CD14-positive monocyte (primary cell): ENCODE measurements at regions not wholly inside any gene's neighbourhood (a gene's known extent, or its start where the extent isn't known, plus 50 kb on each side); places are given as distances from the start of the nearest gene placed in this dataset.

Experiments
- DNase-seq, 3 donors: peaks; one replicate each; pipeline ENCODE4 v3.0.0-alpha.2; 2011 to 2022
- H2AFZ ChIP-seq: 2 replicates; pipeline ENCODE4 v1.6.0; 2012; ENCODE audit warnings: mild to moderate bottlenecking, low read depth, low read length, inconsistent platforms; ENCODE audit not compliant: insufficient read depth, poor library complexity, severe bottlenecking
- H3K27ac ChIP-seq, 2 donors: 1 replicate in 1 of 2; 2 replicates in 1 of 2; pipeline ENCODE4 v1.5.1; 2012 to 2013; ENCODE audit warnings: low read length in 2 of 2, control low read depth in 1 of 2, inconsistent platforms in 1 of 2, low read depth in 1 of 2, mild to moderate bottlenecking in 1 of 2
- H3K27me3 ChIP-seq, 2 donors: one replicate each; pipeline versions ENCODE4 v1.6.0 to v1.6.1; 2011 to 2013; ENCODE audit warnings: low read length in 2 of 2; ENCODE audit not compliant: control insufficient read depth in 2 of 2, insufficient read depth in 2 of 2
- H3K36me3 ChIP-seq, 2 donors: replicated peaks in 1 of 2; 1 replicate in 1 of 2; 2 replicates in 1 of 2; pipeline versions ENCODE4 v1.5.1 to v1.6.1; 2012 to 2013; ENCODE audit warnings: low read length in 2 of 2, control low read depth in 1 of 2, inconsistent platforms in 1 of 2, mild to moderate bottlenecking in 1 of 2; ENCODE audit not compliant: insufficient read depth in 2 of 2, control insufficient read depth in 1 of 2
- H3K4me1 ChIP-seq, 2 donors: 1 replicate in 1 of 2; 2 replicates in 1 of 2; pipeline versions ENCODE4 v1.5.1 to v1.6.1; 2012 to 2013; ENCODE audit warnings: low read length in 2 of 2, control low read depth in 1 of 2, inconsistent platforms in 1 of 2, mild to moderate bottlenecking in 1 of 2, moderate library complexity in 1 of 2; ENCODE audit not compliant: insufficient read depth in 2 of 2, control insufficient read depth in 1 of 2
- H3K4me2 ChIP-seq: replicated peaks from 2 replicates; pipeline ENCODE3; 2012; ENCODE audit warnings: low read length, moderate library complexity, mild to moderate bottlenecking; ENCODE audit not compliant: poor library complexity, severe bottlenecking; ENCODE audit errors: extremely low read depth
- H3K4me3 ChIP-seq, 3 experiments: fragments of 200-600 bp in 1 of 3; sonication (generic) in 1 of 3; replicated peaks in 1 of 3; 1 replicate in 2 of 3; 2 replicates in 1 of 3; pipeline ENCODE4 v1.5.1; 2011 to 2013; ENCODE audit warnings: low read length in 3 of 3, mild to moderate bottlenecking in 3 of 3, control low read depth in 2 of 3, low read depth in 2 of 3, inconsistent platforms in 1 of 3, moderate library complexity in 1 of 3
- H3K79me2 ChIP-seq: 2 replicates; pipeline ENCODE4 v1.6.0; 2012; ENCODE audit warnings: mild to moderate bottlenecking, control low read depth, inconsistent platforms, low read length, moderate library complexity; ENCODE audit not compliant: insufficient read depth
- H3K9ac ChIP-seq: 2 replicates; pipeline ENCODE4 v1.6.0; 2017; ENCODE audit warnings: low read length, mild to moderate bottlenecking; ENCODE audit not compliant: insufficient read depth, poor library complexity, severe bottlenecking
- H3K9me3 ChIP-seq, 2 donors: replicated peaks in 1 of 2; 1 replicate in 1 of 2; 2 replicates in 1 of 2; pipeline versions ENCODE4 v1.5.1 to v1.6.1; 2012 to 2013; ENCODE audit warnings: low read length in 2 of 2, control low read depth in 1 of 2; ENCODE audit not compliant: control insufficient read depth in 1 of 2, insufficient read depth in 1 of 2
- H4K20me1 ChIP-seq: 2 replicates; pipeline ENCODE4 v1.6.0; 2012; ENCODE audit warnings: mild to moderate bottlenecking, low read length, control low read depth, moderate library complexity; ENCODE audit not compliant: insufficient read depth
- H3K27ac Mint-ChIP-seq, 7 donors: one replicate each; pipeline ENCODE4 v1.8.0; 2020; ENCODE audit warnings: mild to moderate bottlenecking in 7 of 7, mixed read lengths in 7 of 7, moderate library complexity in 6 of 7, inconsistent platforms in 2 of 7
- H3K27me3 Mint-ChIP-seq, 3 donors: one replicate each; pipeline ENCODE4 v1.8.0; 2021 to 2022; ENCODE audit warnings: low read depth in 3 of 3, mild to moderate bottlenecking in 3 of 3, mixed read lengths in 3 of 3, moderate library complexity in 3 of 3, inconsistent platforms in 1 of 3
- H3K36me3 Mint-ChIP-seq, 2 donors: one replicate each; pipeline ENCODE4 v1.8.0; 2020; ENCODE audit warnings: mixed read lengths in 2 of 2, inconsistent platforms in 1 of 2, mild to moderate bottlenecking in 1 of 2
- H3K4me1 Mint-ChIP-seq: one replicate; pipeline ENCODE4 v1.8.0; 2020; ENCODE audit warnings: mild to moderate bottlenecking, mixed read lengths
- H3K4me3 Mint-ChIP-seq, 2 donors: one replicate each; pipeline ENCODE4 v1.8.0; 2020; ENCODE audit warnings: mild to moderate bottlenecking in 2 of 2, mixed read lengths in 2 of 2, moderate library complexity in 1 of 2
- H3K9me3 Mint-ChIP-seq, 7 donors: one replicate each; pipeline ENCODE4 v1.8.0; 2020 to 2022; ENCODE audit warnings: mixed read lengths in 7 of 7, mild to moderate bottlenecking in 6 of 7, moderate library complexity in 6 of 7, inconsistent platforms in 2 of 7
- CTCF ChIP-seq: fragments of 200-600 bp; IDR thresholded peaks from one replicate; pipeline ENCODE4 v1.8.0; 2022; ENCODE audit warnings: antibody characterized with exemption, mild to moderate bottlenecking
- WGBS: methylation state at CpG from one replicate; pipeline ENCODE4 v1.1.5; 2013; ENCODE audit warnings: missing lambda C conversion rate; ENCODE audit not compliant: insufficient coverage; 5-methylcytosine and 5-hydroxymethylcytosine counted together
- intact Hi-C, 2 donors: fragments of 100-400 bp; cut with micrococcal nuclease; formaldehyde crosslinking; loops; one replicate each; pipeline versions ENCODE4 v1.15.0 to v1.15.1; 2023

GRCh38 chr11:92436034-92436920 is 211.7 kb downstream of the FAT3 start:
- H3K27ac ChIP-seq, result no peak overlapping the region
- no peaks in the 10 kb centered on the region for H3K36me3 ChIP-seq
- no peaks in the 10 kb centered on the region for H4K20me1 ChIP-seq
- intact Hi-C loops, result no loop called here
- Mint-ChIP-seq H3K27ac (no peak overlapping the region), H3K27me3 (peaks cover 0 to 1% (median 0%) of the 10 kb centered on the region in 3 donors), H3K4me1 (no peaks in the 10 kb centered on the region), H3K4me3 (no peak overlapping the region), H3K36me3 (no peaks in the 10 kb centered on the region), H3K9me3 (peaks cover 3 to 20% (median 13%) of the 10 kb centered on the region in 7 donors)
- no peak for DNase-seq
- WGBS, result 100% methylated on average over 6 of the region's 8 CpGs
- H3K79me2 ChIP-seq, result no peaks in the 10 kb centered on the region
- H3K9me3 ChIP-seq, result peaks cover 18 to 19% of the 10 kb centered on the region in 2 donors
- no peak overlapping the region for H3K4me3 ChIP-seq
- H3K4me1 ChIP-seq, result no peaks in the 10 kb centered on the region
- H3K9ac ChIP-seq, result no peak overlapping the region
- no peak overlapping the region for H2AFZ ChIP-seq
- TF ChIP-seq CTCF, result no peak
- no peak overlapping the region for H3K4me2 ChIP-seq
- no peaks in the 10 kb centered on the region for H3K27me3 ChIP-seq

DNA sequence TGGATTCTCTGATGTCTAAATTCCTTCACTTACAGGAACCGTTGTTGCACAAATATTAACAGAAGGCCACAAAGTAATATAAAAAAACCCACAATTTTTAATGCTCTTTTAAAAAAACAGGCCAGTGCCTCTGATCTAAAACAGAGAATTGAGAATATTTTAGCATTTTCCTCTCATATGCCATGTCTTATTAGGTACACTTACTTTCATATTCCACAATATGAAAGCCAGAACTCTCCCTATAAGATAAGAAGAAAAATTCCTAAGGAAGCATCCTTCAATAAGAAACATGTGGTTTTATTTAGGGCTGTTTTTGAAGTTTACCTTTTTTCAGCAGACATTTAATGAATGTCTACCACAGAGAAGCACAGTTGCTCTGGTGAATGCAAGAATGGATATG is 214.5 kb downstream of the FAT3 start:
- Mint-ChIP-seq H3K9me3 (peaks cover 0 to 8% (median 2%) of the 10 kb centered on the region in 7 donors), H3K36me3 (no peaks in the 10 kb centered on the region), H3K27me3 (peaks cover 0 to 1% (median 0%) of the 10 kb centered on the region in 3 donors), H3K4me1 (no peaks in the 10 kb centered on the region), H3K27ac (no peak overlapping the region), H3K4me3 (no peak overlapping the region)
- H2AFZ ChIP-seq, result no peak overlapping the region
- H3K36me3 ChIP-seq, result no peaks in the 10 kb centered on the region
- no peaks in the 10 kb centered on the region for H3K4me1 ChIP-seq
- WGBS, result no CpG with 5 or more reads among the region's 1 CpG
- no peak overlapping the region for H3K4me3 ChIP-seq
- DNase-seq, result no peak
- no peak overlapping the region for H3K4me2 ChIP-seq
- H3K27me3 ChIP-seq, result no peaks in the 10 kb centered on the region
- no peak overlapping the region for H3K9ac ChIP-seq
- no peak overlapping the region for H3K27ac ChIP-seq
- intact Hi-C loops, result no loop called here
- H4K20me1 ChIP-seq, result no peaks in the 10 kb centered on the region
- H3K79me2 ChIP-seq, result no peaks in the 10 kb centered on the region
- H3K9me3 ChIP-seq, result peaks cover 2 to 4% of the 10 kb centered on the region in 2 donors
- TF ChIP-seq CTCF, result no peak
